GM12872 (cell line): ENCODE measurements at regions not wholly inside any gene's neighbourhood (a gene's known extent, or its start where the extent isn't known, plus 50 kb on each side); places are given as distances from the start of the nearest gene placed in this dataset.

Experiments
- TF ChIP-seq, protein P1 (sequence below): IDR thresholded peaks from 3 replicates; pipeline ENCODE4 v1.5.1; 2011; ENCODE audit warnings: low read depth, mild to moderate bottlenecking, low read length, moderate library complexity; ENCODE audit not compliant: insufficient read depth

DNA sequence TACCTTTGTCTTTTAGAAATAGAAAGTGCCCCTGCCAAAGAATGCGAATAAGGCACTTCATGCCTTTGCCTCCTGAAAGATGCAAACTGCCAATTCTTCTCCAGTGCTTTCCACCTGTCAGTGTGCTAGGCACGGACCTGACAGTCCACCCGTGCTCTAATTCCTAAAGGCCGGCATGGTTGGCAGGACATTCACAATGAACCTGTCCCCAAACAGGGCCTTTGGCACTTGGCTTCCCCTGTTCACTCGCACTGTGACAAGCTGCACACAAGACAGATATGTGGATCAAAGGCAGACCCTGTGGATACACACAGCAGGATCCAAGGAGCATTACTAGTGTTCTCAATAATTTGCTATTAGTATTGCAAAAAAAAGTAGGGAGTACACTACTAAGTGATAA lies 505.7 kb upstream of the AGTR1 start:
- TF ChIP-seq, protein P1, sequence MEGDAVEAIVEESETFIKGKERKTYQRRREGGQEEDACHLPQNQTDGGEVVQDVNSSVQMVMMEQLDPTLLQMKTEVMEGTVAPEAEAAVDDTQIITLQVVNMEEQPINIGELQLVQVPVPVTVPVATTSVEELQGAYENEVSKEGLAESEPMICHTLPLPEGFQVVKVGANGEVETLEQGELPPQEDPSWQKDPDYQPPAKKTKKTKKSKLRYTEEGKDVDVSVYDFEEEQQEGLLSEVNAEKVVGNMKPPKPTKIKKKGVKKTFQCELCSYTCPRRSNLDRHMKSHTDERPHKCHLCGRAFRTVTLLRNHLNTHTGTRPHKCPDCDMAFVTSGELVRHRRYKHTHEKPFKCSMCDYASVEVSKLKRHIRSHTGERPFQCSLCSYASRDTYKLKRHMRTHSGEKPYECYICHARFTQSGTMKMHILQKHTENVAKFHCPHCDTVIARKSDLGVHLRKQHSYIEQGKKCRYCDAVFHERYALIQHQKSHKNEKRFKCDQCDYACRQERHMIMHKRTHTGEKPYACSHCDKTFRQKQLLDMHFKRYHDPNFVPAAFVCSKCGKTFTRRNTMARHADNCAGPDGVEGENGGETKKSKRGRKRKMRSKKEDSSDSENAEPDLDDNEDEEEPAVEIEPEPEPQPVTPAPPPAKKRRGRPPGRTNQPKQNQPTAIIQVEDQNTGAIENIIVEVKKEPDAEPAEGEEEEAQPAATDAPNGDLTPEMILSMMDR = no peak

DNA sequence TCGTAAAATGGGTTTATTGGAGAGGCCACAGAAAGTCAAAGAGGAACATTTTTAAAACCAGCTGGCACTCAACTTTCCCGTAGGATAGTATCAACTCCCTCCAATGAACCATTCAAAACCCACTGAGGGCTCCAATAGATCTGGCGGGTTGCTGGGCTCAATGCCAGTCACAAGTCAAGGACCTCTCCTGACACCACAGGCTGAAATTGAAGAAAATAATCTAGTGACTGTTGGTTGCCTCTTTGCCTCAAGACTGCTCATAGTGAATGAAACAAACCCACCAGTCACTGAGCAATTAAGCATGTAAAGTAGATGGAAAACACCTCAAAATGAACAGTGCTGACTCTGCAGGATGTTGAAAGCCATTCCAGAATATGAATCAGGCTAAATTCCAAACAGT lies 500.6 kb upstream of the AGTR1 start:
- TF ChIP-seq, protein P1 = no peak

DNA sequence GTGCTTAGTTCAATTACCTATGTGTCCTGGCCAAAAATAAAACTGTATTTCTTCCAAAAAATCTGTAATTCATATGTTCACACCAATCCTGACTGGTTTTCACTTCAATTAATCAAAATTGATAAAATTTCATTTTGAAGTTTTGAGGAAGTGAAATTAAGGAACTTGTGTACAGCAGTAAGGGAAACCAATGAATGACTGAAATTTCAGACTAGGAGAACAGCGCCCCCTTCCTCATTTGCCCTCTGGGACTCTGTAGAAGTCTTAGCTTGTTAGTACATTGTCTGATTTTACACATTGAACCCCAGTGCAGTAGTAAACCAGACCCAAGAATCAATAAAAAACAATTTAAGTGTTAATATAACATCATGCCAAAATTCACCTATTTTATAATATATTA lies 495.3 kb upstream of the AGTR1 start:
- TF ChIP-seq, protein P1 = no peak; the same call in 2 of the 3 replicates

DNA sequence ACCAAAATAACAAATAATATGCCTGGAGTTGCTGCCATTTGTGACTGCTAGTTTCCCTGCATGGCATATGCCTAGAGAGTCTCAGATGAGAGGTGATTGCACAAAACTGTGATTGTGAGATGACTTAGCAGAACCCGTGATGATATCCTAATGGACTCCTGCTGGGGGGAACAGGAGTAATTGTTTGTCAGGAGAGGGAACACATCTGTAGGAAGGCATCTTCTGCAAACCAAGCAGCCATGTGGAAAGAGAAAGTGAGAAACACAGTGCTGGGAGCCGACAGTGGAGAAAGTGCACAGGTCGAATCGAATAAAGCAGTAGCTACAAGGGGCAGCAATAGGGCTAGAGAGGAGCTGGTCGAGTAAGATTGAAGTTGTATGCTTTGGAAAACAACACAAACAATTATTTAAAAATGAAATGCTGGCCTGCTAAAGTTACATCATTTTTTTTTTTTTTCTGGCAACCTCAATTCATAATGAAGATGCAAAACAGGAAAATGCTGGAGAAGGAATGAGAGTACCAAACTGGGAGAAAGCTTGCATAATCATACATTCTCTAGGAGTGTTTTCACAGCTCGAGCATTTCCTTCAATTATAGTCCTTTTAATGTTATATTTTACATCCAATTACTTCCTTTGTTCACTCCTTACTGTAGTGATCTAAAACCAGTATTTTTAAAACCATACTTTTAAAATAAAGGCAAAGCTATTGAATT lies 494.2 kb upstream of the AGTR1 start:
- TF ChIP-seq, protein P1 = no peak

DNA sequence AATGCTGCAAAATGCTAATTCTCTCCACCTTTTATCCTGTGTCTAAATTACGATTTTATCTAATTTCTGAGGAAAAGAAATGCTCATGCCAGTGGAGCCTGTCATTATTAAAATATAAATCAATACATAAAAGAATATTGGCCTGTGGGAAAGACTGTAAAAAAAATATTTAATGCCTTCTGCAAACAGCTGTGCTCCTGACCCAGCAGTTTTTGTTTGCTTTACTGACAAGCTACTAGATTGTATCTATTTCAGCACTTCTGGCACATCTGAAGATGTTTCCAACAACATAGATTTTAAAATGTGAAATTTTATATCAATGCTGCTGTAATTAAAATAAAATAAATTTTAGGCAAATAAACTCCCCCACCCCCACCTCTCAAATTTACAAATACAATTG lies 493.6 kb upstream of the AGTR1 start:
- TF ChIP-seq, protein P1 = no peak

DNA sequence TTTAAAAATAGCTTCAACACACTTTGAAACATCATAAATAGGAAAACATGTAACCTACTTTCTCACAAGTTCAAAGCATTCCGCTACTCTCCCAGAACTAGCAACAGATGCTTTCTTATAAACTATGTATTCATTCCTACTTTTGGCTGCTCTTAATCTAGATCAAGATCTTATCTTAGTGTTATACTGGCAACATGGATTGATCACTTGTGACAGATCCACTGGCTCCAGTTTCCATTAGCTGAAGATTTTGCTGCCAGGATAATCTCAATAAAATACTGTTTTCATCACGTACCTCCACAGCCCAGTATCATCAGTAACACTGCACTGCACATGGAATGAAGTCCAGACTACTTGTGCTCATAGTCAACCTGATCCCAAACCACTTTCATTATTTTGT lies 491.7 kb upstream of the AGTR1 start:
- TF ChIP-seq, protein P1 = no peak

DNA sequence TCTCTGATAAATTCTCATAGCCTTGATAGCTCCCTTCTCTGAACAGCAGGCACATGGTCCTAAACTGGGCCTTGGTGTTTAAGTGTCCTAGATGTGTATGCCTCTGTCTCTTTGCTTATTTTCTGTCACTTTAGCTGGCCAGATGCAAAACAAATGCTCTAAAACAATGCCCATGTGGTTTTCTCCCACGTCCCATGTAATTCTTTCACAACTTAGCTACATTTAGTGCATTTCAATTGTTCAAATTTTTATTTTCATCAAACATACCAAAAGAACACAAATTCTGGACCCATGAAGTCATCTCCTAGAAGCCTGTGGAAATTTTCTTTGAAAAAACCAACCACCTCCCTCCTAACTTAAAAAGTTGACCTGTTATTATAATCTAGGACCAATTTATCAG lies 491.3 kb upstream of the AGTR1 start:
- TF ChIP-seq, protein P1 = no peak
